Spleen (tissue), 11 donors: ENCODE measurements at regions not wholly inside any gene's neighbourhood (a gene's known extent, or its start where the extent isn't known, plus 50 kb on each side); places are given as distances from the start of the nearest gene placed in this dataset.

ENCODE experiments used
- DNase-seq: peaks from one replicate; pipeline ENCODE4 v3.0.0-alpha.2; 2020
- H3K27ac ChIP-seq, 8 donors: fragments of 200-600 bp; sonication (generic) in 7 of 8; 1 replicate in 4 of 8; 2 replicates in 4 of 8; pipeline versions ENCODE4 v1.5.0 to v1.8.0; 2016 to 2021; ENCODE audit warnings: inconsistent platforms in 4 of 8, mild to moderate bottlenecking in 4 of 8, moderate library complexity in 1 of 8
- H3K27me3 ChIP-seq, 7 donors: fragments of 200-600 bp; sonication (generic) in 6 of 7; replicated peaks in 1 of 7; 1 replicate in 4 of 7; 2 replicates in 3 of 7; pipeline versions ENCODE4 v1.5.0 to v1.8.0; 2016 to 2021; ENCODE audit warnings: inconsistent platforms in 3 of 7, mild to moderate bottlenecking in 1 of 7
- H3K36me3 ChIP-seq, 6 donors: fragments of 200-600 bp; sonication (generic) in 5 of 6; 1 replicate in 4 of 6; 2 replicates in 2 of 6; pipeline versions ENCODE4 v1.5.0 to v1.8.0; 2016 to 2021; ENCODE audit warnings: inconsistent platforms in 2 of 6
- H3K4me1 ChIP-seq, 6 donors: fragments of 200-600 bp; sonication (generic) in 5 of 6; 1 replicate in 3 of 6; 2 replicates in 3 of 6; pipeline versions ENCODE4 v1.5.0 to v1.8.0; 2016 to 2021; ENCODE audit warnings: inconsistent platforms in 3 of 6
- H3K4me3 ChIP-seq, 8 donors: fragments of 200-600 bp; sonication (generic) in 7 of 8; 1 replicate in 4 of 8; 2 replicates in 4 of 8; pipeline versions ENCODE4 v1.5.0 to v1.8.0; 2016 to 2021; ENCODE audit warnings: inconsistent platforms in 4 of 8, mild to moderate bottlenecking in 4 of 8, moderate library complexity in 2 of 8
- H3K9me3 ChIP-seq, 8 donors: fragments of 200-600 bp; sonication (generic) in 7 of 8; 1 replicate in 4 of 8; 2 replicates in 4 of 8; pipeline versions ENCODE4 v1.5.0 to v1.8.0; 2016 to 2021; ENCODE audit warnings: inconsistent platforms in 4 of 8
- POLR2A ChIP-seq, 3 donors: fragments of 450-650 bp; IDR thresholded peaks; one replicate each; pipeline ENCODE4 v1.5.1; 2017; ENCODE audit warnings: antibody characterized with exemption in 3 of 3, mild to moderate bottlenecking in 1 of 3
- POLR2AphosphoS5 ChIP-seq, 3 donors: sonication (generic); formaldehyde crosslinking; IDR thresholded peaks; one replicate each; pipeline ENCODE4 v1.5.1; 2017; ENCODE audit warnings: antibody characterized with exemption in 3 of 3
- WGBS, 5 donors: extraction: QIAGEN DNeasy Blood & Tissue Kit in 3 of 5; methylation state at CpG; one replicate each; pipeline versions ENCODE4 v1.1.5 to v1.1.7; 2013 to 2018; 5-methylcytosine and 5-hydroxymethylcytosine counted together
- intact Hi-C: fragments of 100-400 bp; cut with DNase I; formaldehyde crosslinking; loops from one replicate; pipeline ENCODE4 v1.15.0; 2023; ENCODE audit warnings: low total_unique reads
- TF ChIP-seq, protein P1 (sequence below), 11 experiments: fragments of 200-600 bp in 7 of 11; fragments of 450-650 bp in 4 of 11; sonication (generic) in 4 of 11; IDR thresholded peaks in 8 of 11; conservative IDR thresholded peaks in 3 of 11; 1 replicate in 7 of 11; 2 replicates in 4 of 11; pipeline versions ENCODE4 v1.4.0 to v1.8.0; 2016 to 2021; ENCODE audit warnings: antibody characterized with exemption in 11 of 11, inconsistent platforms in 4 of 11, mild to moderate bottlenecking in 1 of 11
- donor health status: healthy with polysubstance abuse.
- donor health status: DM: no; HTN: no; CAD: no; lungs with moderate emphysema.
- donor health status: DM: no; HTN: no; CAD: no.
- donor health status: Bipolar disorder and iron deficiency.
- donor health status: healthy.
- donor health status: DM: no; HTN: no; CAD: no.
- donor health status: DM: yes; HTN: yes; CAD: no.

DNA sequence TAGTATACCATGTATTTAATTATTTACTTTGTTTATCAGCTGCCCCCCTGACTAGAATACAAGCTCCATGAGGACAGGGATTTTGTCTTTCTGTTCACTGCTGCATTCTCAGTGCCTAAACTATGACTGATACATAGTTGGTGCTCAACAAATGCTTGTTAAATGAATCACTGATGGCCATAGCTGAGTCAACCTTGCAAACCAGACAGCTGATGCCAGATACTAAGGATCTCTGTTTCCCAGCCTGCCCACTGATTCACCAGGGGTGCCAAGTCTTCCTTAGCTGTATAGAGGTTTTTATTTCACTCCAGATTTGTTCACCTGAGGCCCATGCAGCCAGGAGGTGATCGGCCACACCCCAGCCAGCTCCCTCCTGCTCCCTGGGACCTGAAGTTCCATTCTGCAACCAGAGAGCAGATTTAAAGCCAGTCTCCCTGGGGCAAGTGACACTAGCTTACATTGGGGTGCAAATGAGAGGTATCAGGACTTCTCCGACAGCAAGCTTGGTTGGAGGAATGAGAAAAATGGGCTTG lies 92.2 kb downstream of the C1QL2 start:
- WGBS, 5 donors, result 82 to 94% (median 88%) methylated on average over 2 of the region's 2 CpGs
- Histone ChIP-seq H3K36me3 (no peaks in the 10 kb centered on the region), H3K4me1 (no peaks in the 10 kb centered on the region), H3K9me3 (peaks cover 0 to 9% (median 0%) of the 10 kb centered on the region in 8 donors), H3K27me3 (peaks cover 0 to 14% (median 0%) of the 10 kb centered on the region in 7 donors), H3K27ac (no peak overlapping the region), H3K4me3 (no peak overlapping the region)
- DNase-seq, result no peak
- intact Hi-C loops, result no loop called here
- TF ChIP-seq POLR2A (IDR thresholded peaks at IDR 0.05), result no peak
- no peak for TF ChIP-seq POLR2AphosphoS5 (IDR thresholded peaks at IDR 0.05)
- TF ChIP-seq, protein P1, sequence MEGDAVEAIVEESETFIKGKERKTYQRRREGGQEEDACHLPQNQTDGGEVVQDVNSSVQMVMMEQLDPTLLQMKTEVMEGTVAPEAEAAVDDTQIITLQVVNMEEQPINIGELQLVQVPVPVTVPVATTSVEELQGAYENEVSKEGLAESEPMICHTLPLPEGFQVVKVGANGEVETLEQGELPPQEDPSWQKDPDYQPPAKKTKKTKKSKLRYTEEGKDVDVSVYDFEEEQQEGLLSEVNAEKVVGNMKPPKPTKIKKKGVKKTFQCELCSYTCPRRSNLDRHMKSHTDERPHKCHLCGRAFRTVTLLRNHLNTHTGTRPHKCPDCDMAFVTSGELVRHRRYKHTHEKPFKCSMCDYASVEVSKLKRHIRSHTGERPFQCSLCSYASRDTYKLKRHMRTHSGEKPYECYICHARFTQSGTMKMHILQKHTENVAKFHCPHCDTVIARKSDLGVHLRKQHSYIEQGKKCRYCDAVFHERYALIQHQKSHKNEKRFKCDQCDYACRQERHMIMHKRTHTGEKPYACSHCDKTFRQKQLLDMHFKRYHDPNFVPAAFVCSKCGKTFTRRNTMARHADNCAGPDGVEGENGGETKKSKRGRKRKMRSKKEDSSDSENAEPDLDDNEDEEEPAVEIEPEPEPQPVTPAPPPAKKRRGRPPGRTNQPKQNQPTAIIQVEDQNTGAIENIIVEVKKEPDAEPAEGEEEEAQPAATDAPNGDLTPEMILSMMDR (IDR thresholded peaks at IDR 0.05 in 8 of 11, conservative IDR thresholded peaks at IDR 0.05 in 3 of 11), result no peak

DNA sequence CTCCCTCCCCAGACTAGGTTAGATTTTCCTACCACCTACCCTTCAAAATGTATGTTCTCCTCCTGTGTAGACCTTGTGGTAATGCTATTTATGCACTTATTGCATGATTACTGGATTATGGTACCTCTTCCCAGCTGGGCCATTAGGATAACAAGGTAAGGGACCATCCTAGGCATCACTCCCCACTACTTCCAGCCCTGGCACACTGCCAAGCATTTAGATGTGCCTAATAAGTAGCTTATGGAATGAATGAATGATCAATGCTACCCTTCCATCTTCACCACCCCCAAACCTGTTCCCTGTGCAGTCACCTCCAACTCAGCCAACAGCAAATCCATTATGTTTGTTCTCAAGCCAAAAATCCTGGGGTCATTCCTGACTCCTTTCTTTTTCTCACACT lies 93.4 kb downstream of the C1QL2 start:
- DNase-seq, result no peak
- no peaks in the 10 kb centered on the region for H3K36me3 ChIP-seq
- H3K4me3 ChIP-seq, result no peak overlapping the region
- peaks cover 0 to 11% (median 0%) of the 10 kb centered on the region in 7 donors for H3K27me3 ChIP-seq
- TF ChIP-seq POLR2AphosphoS5 (IDR thresholded peaks at IDR 0.05) (no peak), POLR2A (IDR thresholded peaks at IDR 0.05) (no peak)
- TF ChIP-seq, protein P1 (IDR thresholded peaks at IDR 0.05 in 8 of 11, conservative IDR thresholded peaks at IDR 0.05 in 3 of 11), result no peak
- H3K4me1 ChIP-seq, result no peaks in the 10 kb centered on the region
- H3K27ac ChIP-seq, result no peak overlapping the region
- peaks cover 0 to 9% (median 0%) of the 10 kb centered on the region in 8 donors for H3K9me3 ChIP-seq
- intact Hi-C loops, result no loop called here

GRCh38 chr2:119064567-119064966 lies 94.0 kb downstream of the C1QL2 start:
- H3K27me3 ChIP-seq, result peaks cover 0 to 14% (median 0%) of the 10 kb centered on the region in 7 donors
- no peaks in the 10 kb centered on the region for H3K4me1 ChIP-seq
- H3K27ac ChIP-seq, result no peak overlapping the region
- peaks cover 0 to 9% (median 0%) of the 10 kb centered on the region in 8 donors for H3K9me3 ChIP-seq
- H3K36me3 ChIP-seq, result no peaks in the 10 kb centered on the region
- no peak for TF ChIP-seq POLR2AphosphoS5 (IDR thresholded peaks at IDR 0.05)
- no peak for TF ChIP-seq POLR2A (IDR thresholded peaks at IDR 0.05)
- TF ChIP-seq, protein P1 (IDR thresholded peaks at IDR 0.05 in 8 of 11, conservative IDR thresholded peaks at IDR 0.05 in 3 of 11), result no peak
- H3K4me3 ChIP-seq, result no peak overlapping the region
- no peak for DNase-seq
- 59 to 81% (median 77%) methylated on average over 1 of the region's 1 CpG for WGBS, 5 donors
- intact Hi-C loops, result no loop called here

DNA sequence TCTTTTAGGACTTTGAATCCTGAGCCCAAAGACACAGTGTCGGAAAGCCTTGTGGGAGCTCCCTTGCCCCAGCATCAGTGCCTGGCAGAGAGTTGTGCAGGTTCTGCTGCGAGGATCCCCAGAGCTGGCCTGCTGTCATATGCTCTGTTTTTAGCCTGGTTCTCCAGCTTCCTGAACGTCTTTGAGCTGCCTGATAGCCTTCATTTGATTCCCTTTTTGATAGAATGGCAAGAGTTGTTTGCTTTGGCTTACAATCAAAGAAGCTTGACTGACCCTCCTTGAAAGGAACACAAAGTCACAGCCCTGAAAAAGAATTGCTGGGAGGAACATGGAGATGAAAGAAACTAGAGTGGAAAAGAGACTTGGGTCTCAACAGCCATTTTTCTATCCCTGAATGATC lies 95.4 kb downstream of the C1QL2 start:
- DNase-seq, result no peak
- WGBS, 5 donors, result 63 to 73% (median 72%) methylated on average over 3 of the region's 3 CpGs
- no peaks in the 10 kb centered on the region for H3K4me1 ChIP-seq
- TF ChIP-seq POLR2A (IDR thresholded peaks at IDR 0.05), result no peak
- TF ChIP-seq, protein P1 (IDR thresholded peaks at IDR 0.05 in 8 of 11, conservative IDR thresholded peaks at IDR 0.05 in 3 of 11), result no peak
- H3K36me3 ChIP-seq, result no peaks in the 10 kb centered on the region
- peaks cover 0 to 20% (median 0%) of the 10 kb centered on the region in 7 donors for H3K27me3 ChIP-seq
- no peak overlapping the region for H3K4me3 ChIP-seq
- peaks cover 0 to 9% (median 0%) of the 10 kb centered on the region in 8 donors for H3K9me3 ChIP-seq
- intact Hi-C loops, result no loop called here
- no peak overlapping the region for H3K27ac ChIP-seq
